Uterus (tissue), 3 donors: ENCODE measurements at regions not wholly inside any gene's neighbourhood (a gene's known extent, or its start where the extent isn't known, plus 50 kb on each side); places are given as distances from the start of the nearest gene placed in this dataset.

ENCODE experiments used
- DNase-seq, 2 donors: peaks; one replicate each; pipeline ENCODE4 v3.0.0-alpha.2; 2019 to 2020
- H3K27ac ChIP-seq, 2 donors: fragments of 200-600 bp; sonication (generic); 1 replicate in 1 of 2; 2 replicates in 1 of 2; pipeline ENCODE4 v1.5.1; 2016 to 2018
- H3K27me3 ChIP-seq, 2 donors: fragments of 200-600 bp; sonication (generic); one replicate each; pipeline ENCODE4 v1.5.1; 2018 to 2019; ENCODE audit warnings: control low read depth in 1 of 2
- H3K36me3 ChIP-seq, 2 donors: fragments of 200-600 bp; sonication (generic); one replicate each; pipeline ENCODE4 v1.5.1; 2019; ENCODE audit warnings: control low read depth in 1 of 2
- H3K4me1 ChIP-seq, 2 donors: fragments of 200-600 bp; sonication (generic); one replicate each; pipeline ENCODE4 v1.5.1; 2018 to 2019; ENCODE audit warnings: control low read depth in 1 of 2
- H3K4me3 ChIP-seq, 2 donors: fragments of 200-600 bp; sonication (generic); 1 replicate in 1 of 2; 2 replicates in 1 of 2; pipeline ENCODE4 v1.5.1; 2018 to 2019; ENCODE audit warnings: mild to moderate bottlenecking in 1 of 2
- H3K9me3 ChIP-seq, 2 donors: fragments of 200-600 bp; sonication (generic); one replicate each; pipeline ENCODE4 v1.5.1; 2019; ENCODE audit warnings: control low read depth in 1 of 2
- CTCF ChIP-seq, 4 experiments: fragments of 200-600 bp in 2 of 4; fragments of 450-650 bp in 2 of 4; sonication (generic) in 2 of 4; IDR thresholded peaks; one replicate each; pipeline ENCODE4 v1.5.1; 2016 to 2019; ENCODE audit warnings: antibody characterized with exemption in 4 of 4, mild to moderate bottlenecking in 2 of 4, moderate library complexity in 1 of 4
- POLR2A ChIP-seq, 2 donors: fragments of 450-650 bp; IDR thresholded peaks; one replicate each; pipeline ENCODE4 v1.6.1; 2016; ENCODE audit warnings: antibody characterized with exemption in 2 of 2, mild to moderate bottlenecking in 1 of 2, moderate library complexity in 1 of 2
- intact Hi-C: fragments of 100-400 bp; cut with DNase I; formaldehyde crosslinking; loops from one replicate; pipeline ENCODE4 v1.15.1; 2023; ENCODE audit warnings: low total_unique reads
- donor health status: DM: yes; HTN: yes; CAD: no.

GRCh38 chr12:61422786-61423185 lies 837.4 kb upstream of the USP15 start:
- Histone ChIP-seq H3K4me1 (no peaks in the 10 kb centered on the region), H3K4me3 (no peak overlapping the region), H3K36me3 (no peaks in the 10 kb centered on the region), H3K27ac (no peak overlapping the region), H3K27me3 (no peaks in the 10 kb centered on the region), H3K9me3 (no peaks in the 10 kb centered on the region)
- TF ChIP-seq CTCF (IDR thresholded peaks at IDR 0.05) (no peak), POLR2A (IDR thresholded peaks at IDR 0.05) (no peak)
- intact Hi-C loops = no loop called here
- no peak for DNase-seq

- H3K36me3 ChIP-seq = no peaks in the 10 kb centered on the region
- no peak for DNase-seq
- intact Hi-C loops = no loop called here
- H3K27ac ChIP-seq = no peak overlapping the region
- no peaks in the 10 kb centered on the region for H3K4me1 ChIP-seq
- H3K4me3 ChIP-seq = no peak overlapping the region
- no peaks in the 10 kb centered on the region for H3K27me3 ChIP-seq
- H3K9me3 ChIP-seq = no peaks in the 10 kb centered on the region
- no peak for TF ChIP-seq POLR2A (IDR thresholded peaks at IDR 0.05)
- no peak for TF ChIP-seq CTCF (IDR thresholded peaks at IDR 0.05)
These were observed 808.1 kb upstream of the USP15 start for GRCh38 chr12:61452076-61452475.

- Histone ChIP-seq H3K4me3 (no peak overlapping the region), H3K27me3 (no peaks in the 10 kb centered on the region), H3K36me3 (no peaks in the 10 kb centered on the region), H3K4me1 (no peaks in the 10 kb centered on the region), H3K27ac (no peak overlapping the region), H3K9me3 (no peaks in the 10 kb centered on the region)
- no peak for TF ChIP-seq POLR2A (IDR thresholded peaks at IDR 0.05)
- TF ChIP-seq CTCF (IDR thresholded peaks at IDR 0.05) = no peak
- no peak for DNase-seq
- intact Hi-C loops = no loop called here
These were observed 772.5 kb upstream of the USP15 start for GRCh38 chr12:61487728-61488127.

- Histone ChIP-seq H3K9me3 (no peaks in the 10 kb centered on the region), H3K4me1 (no peaks in the 10 kb centered on the region), H3K27ac (no peak overlapping the region), H3K4me3 (no peak overlapping the region), H3K36me3 (no peaks in the 10 kb centered on the region), H3K27me3 (no peaks in the 10 kb centered on the region)
- intact Hi-C loops = no loop called here
- TF ChIP-seq POLR2A (IDR thresholded peaks at IDR 0.05) (no peak), CTCF (IDR thresholded peaks at IDR 0.05) (no peak)
- DNase-seq = no peak
These were observed 769.4 kb upstream of the USP15 start for GRCh38 chr12:61490526-61491498.

- no peak for TF ChIP-seq CTCF (IDR thresholded peaks at IDR 0.05)
- TF ChIP-seq POLR2A (IDR thresholded peaks at IDR 0.05) = no peak
- intact Hi-C loops = no loop called here
These were observed 758.0 kb upstream of the USP15 start for GRCh38 chr12:61502179-61502578.

More at GRCh38 chr12:61502179-61502578, 758.0 kb upstream of the USP15 start:
- Histone ChIP-seq H3K4me1 (no peaks in the 10 kb centered on the region), H3K27me3 (no peaks in the 10 kb centered on the region), H3K9me3 (no peaks in the 10 kb centered on the region), H3K4me3 (no peak overlapping the region), H3K27ac (no peak overlapping the region), H3K36me3 (no peaks in the 10 kb centered on the region)
- no peak for DNase-seq
